Common myeloid progenitor, CD34-positive (primary cell): ENCODE measurements at regions not wholly inside any gene's neighbourhood (a gene's known extent, or its start where the extent isn't known, plus 50 kb on each side); places are given as distances from the start of the nearest gene placed in this dataset.

Experiments
- CTCF ChIA-PET: fragments of 350-600 bp; sonication (Branson Sonifier 250); formaldehyde crosslinking; loops from one replicate; lab custom pipeline; 2021; ENCODE audit warnings: antibody characterized with exemption; lab: Charles Lee
- POLR2A ChIA-PET: fragments of 350-600 bp; sonication (Branson Sonifier 250); formaldehyde crosslinking; loops from one replicate; lab custom pipeline; 2021; ENCODE audit warnings: antibody characterized with exemption; lab: Charles Lee
- DNase-seq, 3 donors: peaks; one replicate each; pipeline versions ENCODE4 v3.0.0 to v3.0.0-alpha.2; 2013
- H3K27ac ChIP-seq, 2 experiments: 1 replicate in 1 of 2; 2 replicates in 1 of 2; pipeline ENCODE4 v1.7.0; 2013; ENCODE audit warnings: inconsistent platforms in 2 of 2, low read length in 2 of 2, mild to moderate bottlenecking in 2 of 2, low read depth in 1 of 2, moderate library complexity in 1 of 2; ENCODE audit not compliant: severe bottlenecking in 2 of 2, insufficient read depth in 1 of 2, poor library complexity in 1 of 2
- H3K27me3 ChIP-seq, 5 experiments: replicated peaks in 2 of 5; 1 replicate in 3 of 5; 2 replicates in 2 of 5; pipeline versions ENCODE4 v1.6.1 to v1.7.0; 2013; ENCODE audit warnings: low read length in 4 of 5, mild to moderate bottlenecking in 2 of 5, moderate library complexity in 2 of 5, inconsistent platforms in 1 of 5; ENCODE audit not compliant: insufficient read depth in 5 of 5, control insufficient read depth in 4 of 5
- H3K36me3 ChIP-seq, 4 experiments: 1 replicate in 2 of 4; 2 replicates in 2 of 4; pipeline versions ENCODE4 v1.6.1 to v1.7.0; 2013; ENCODE audit warnings: low read length in 3 of 4, control low read depth in 1 of 4, mild to moderate bottlenecking in 1 of 4; ENCODE audit not compliant: control insufficient read depth in 4 of 4, insufficient read depth in 4 of 4
- H3K4me1 ChIP-seq, 4 experiments: 1 replicate in 3 of 4; 2 replicates in 1 of 4; pipeline versions ENCODE4 v1.6.1 to v1.7.1; 2013; ENCODE audit warnings: low read length in 3 of 4, mild to moderate bottlenecking in 3 of 4, control low read depth in 1 of 4, inconsistent platforms in 1 of 4, moderate library complexity in 1 of 4; ENCODE audit not compliant: control insufficient read depth in 4 of 4, insufficient read depth in 4 of 4; ENCODE audit errors: control extremely low read depth in 1 of 4
- H3K4me3 ChIP-seq, 7 experiments: 1 replicate in 4 of 7; 2 replicates in 3 of 7; pipeline versions ENCODE4 v1.5.1 to v1.7.0; 2013; ENCODE audit warnings: mild to moderate bottlenecking in 7 of 7, low read length in 6 of 7, moderate library complexity in 6 of 7, inconsistent platforms in 2 of 7, low read depth in 2 of 7, control low read depth in 1 of 7; ENCODE audit not compliant: insufficient read depth in 4 of 7, control insufficient read depth in 1 of 7; ENCODE audit errors: extremely low read depth in 1 of 7
- H3K9me3 ChIP-seq, 5 experiments: 1 replicate in 4 of 5; 2 replicates in 1 of 5; pipeline versions ENCODE4 v1.6.1 to v1.7.1; 2013; ENCODE audit warnings: low read length in 4 of 5, mild to moderate bottlenecking in 2 of 5, inconsistent platforms in 1 of 5, low read depth in 1 of 5, moderate library complexity in 1 of 5; ENCODE audit not compliant: control insufficient read depth in 4 of 5, insufficient read depth in 2 of 5; ENCODE audit errors: control extremely low read depth in 1 of 5
- WGBS: methylation state at CpG from one replicate; pipeline ENCODE4 v1.1.5; 2013; ENCODE audit not compliant: insufficient coverage; 5-methylcytosine and 5-hydroxymethylcytosine counted together

DNA sequence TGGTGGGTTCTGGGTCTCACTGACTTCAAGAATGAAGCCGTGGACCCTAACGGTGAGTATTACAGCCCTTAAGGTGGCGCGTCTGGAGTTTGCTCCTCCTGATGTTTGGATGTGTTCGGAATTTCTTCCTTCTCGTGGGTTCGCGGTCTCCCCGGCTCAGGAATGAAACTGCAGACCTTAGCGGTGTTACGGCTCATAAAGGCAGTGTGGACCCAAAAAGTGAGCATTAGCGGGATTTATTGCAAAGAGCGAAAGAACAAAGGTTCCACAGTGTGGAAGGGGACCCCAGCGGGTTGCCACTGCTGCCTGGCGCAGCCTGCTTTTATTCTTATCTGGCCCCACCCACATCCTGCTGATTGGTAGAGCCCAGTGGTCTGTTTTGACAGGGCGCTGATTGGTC is 420.5 kb upstream of the BCHE start:
- no peak overlapping the region for H3K27ac ChIP-seq
- H3K9me3 ChIP-seq, result peaks cover 0 to 5% (median 0%) of the 10 kb centered on the region in 5 experiments
- 98% methylated on average over 15 of the region's 16 CpGs for WGBS
- no peaks in the 10 kb centered on the region for H3K27me3 ChIP-seq
- H3K4me1 ChIP-seq, result no peaks in the 10 kb centered on the region
- H3K4me3 ChIP-seq, result no peak overlapping the region
- POLR2A ChIA-PET, result no interaction called here
- DNase-seq, result no peak
- CTCF ChIA-PET, result no interaction called here
- no peaks in the 10 kb centered on the region for H3K36me3 ChIP-seq

- Histone ChIP-seq H3K27ac (no peak overlapping the region), H3K9me3 (no peaks in the 10 kb centered on the region), H3K4me1 (no peaks in the 10 kb centered on the region), H3K36me3 (no peaks in the 10 kb centered on the region), H3K4me3 (no peak overlapping the region), H3K27me3 (no peaks in the 10 kb centered on the region)
- WGBS, result 90% methylated on average over 3 of the region's 3 CpGs
- DNase-seq, result no peak
- CTCF ChIA-PET, result no interaction called here
- POLR2A ChIA-PET, result no interaction called here
Observed at GRCh38 chr3:166248784-166249183, 411.6 kb upstream of the BCHE start.

DNA sequence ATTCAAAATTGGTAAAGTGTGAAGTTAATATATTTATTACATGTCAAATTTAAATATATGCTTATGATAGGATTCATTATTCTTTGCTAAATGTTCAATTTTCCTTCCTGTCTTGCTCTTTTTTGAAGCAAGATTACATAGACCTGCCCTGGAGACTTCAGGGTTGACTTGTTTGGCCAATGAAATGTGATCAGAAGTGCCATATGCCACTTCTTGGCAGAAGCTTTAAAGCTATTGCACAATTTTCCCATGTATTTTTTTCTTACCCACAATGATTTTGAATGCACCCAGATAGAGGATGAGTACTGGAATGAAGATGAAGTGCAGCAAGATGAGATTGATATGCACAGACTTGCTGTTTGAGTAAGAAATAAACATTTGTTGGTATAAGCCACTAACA is 406.3 kb upstream of the BCHE start:
- Histone ChIP-seq H3K9me3 (no peaks in the 10 kb centered on the region), H3K4me3 (no peak overlapping the region), H3K4me1 (no peaks in the 10 kb centered on the region), H3K36me3 (no peaks in the 10 kb centered on the region), H3K27ac (no peak overlapping the region), H3K27me3 (no peaks in the 10 kb centered on the region)
- POLR2A ChIA-PET, result no interaction called here
- no peak for DNase-seq
- CTCF ChIA-PET, result no interaction called here

GRCh38 chr3:166223120-166223519 is 385.9 kb upstream of the BCHE start:
- Histone ChIP-seq H3K4me1 (no peaks in the 10 kb centered on the region), H3K27ac (no peak overlapping the region), H3K4me3 (no peak overlapping the region), H3K36me3 (no peaks in the 10 kb centered on the region), H3K9me3 (peaks cover 0 to 4% (median 0%) of the 10 kb centered on the region in 5 experiments), H3K27me3 (no peaks in the 10 kb centered on the region)
- WGBS, result 100% methylated on average over 2 of the region's 3 CpGs
- POLR2A ChIA-PET, result no interaction called here
- CTCF ChIA-PET, result no interaction called here
- DNase-seq, result peak in 2 of 3 donors; percentile 11 to 41

- POLR2A ChIA-PET, result no interaction called here
- no peak overlapping the region for H3K27ac ChIP-seq
- H3K9me3 ChIP-seq, result no peaks in the 10 kb centered on the region
- CTCF ChIA-PET, result interaction anchor here (1.2 kb wide), 1 partner anchor 8 kb away, joined by 4 read pairs; no protein-coding TSS in a partner anchor
- no peaks in the 10 kb centered on the region for H3K36me3 ChIP-seq
- H3K4me1 ChIP-seq, result peaks cover 0 to 6% (median 4%) of the 10 kb centered on the region in 4 experiments
- WGBS, result 100% methylated on average over 3 of the region's 4 CpGs
- H3K27me3 ChIP-seq, result no peaks in the 10 kb centered on the region
- H3K4me3 ChIP-seq, result no peak overlapping the region
- DNase-seq, result no peak
Observed at GRCh38 chr3:166211451-166211850, 374.2 kb upstream of the BCHE start.

- CTCF ChIA-PET, result no interaction called here
- peak; percentile 27 to 66 (median 43) for DNase-seq
- WGBS, result no CpG with 5 or more reads among the region's 1 CpG
- Histone ChIP-seq H3K27me3 (no peaks in the 10 kb centered on the region), H3K27ac (no peak overlapping the region), H3K4me3 (no peak overlapping the region), H3K36me3 (no peaks in the 10 kb centered on the region), H3K9me3 (no peaks in the 10 kb centered on the region), H3K4me1 (peaks cover 0 to 6% (median 4%) of the 10 kb centered on the region in 4 experiments)
- POLR2A ChIA-PET, result no interaction called here
Observed at GRCh38 chr3:166209701-166210100, 372.5 kb upstream of the BCHE start.

DNA sequence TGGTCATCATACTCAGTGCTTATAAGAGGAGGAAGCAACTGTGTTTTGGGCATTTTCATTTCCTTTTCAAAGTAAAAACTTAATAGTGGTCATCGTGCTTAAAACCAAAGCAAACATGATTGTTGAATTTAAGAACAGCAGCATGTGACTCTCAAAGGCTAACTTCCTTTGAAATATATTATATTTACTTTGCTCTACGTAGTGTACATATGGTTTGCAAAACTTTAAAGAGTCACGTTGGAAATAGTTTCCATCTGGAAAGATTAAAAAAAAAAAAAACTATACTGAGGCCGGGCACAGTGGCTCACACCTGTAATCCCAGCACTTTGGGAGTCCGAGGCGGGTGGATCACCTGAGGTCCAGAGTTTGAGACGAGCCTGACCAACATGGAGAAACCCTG is 367.9 kb upstream of the BCHE start:
- no peaks in the 10 kb centered on the region for H3K36me3 ChIP-seq
- no peak overlapping the region for H3K4me3 ChIP-seq
- DNase-seq, result no peak
- H3K9me3 ChIP-seq, result peaks cover 0 to 4% (median 0%) of the 10 kb centered on the region in 5 experiments
- ChIA-PET POLR2A (no interaction called here), CTCF (no interaction called here)
- H3K27me3 ChIP-seq, result no peaks in the 10 kb centered on the region
- no peak overlapping the region for H3K27ac ChIP-seq
- 100% methylated on average over 4 of the region's 7 CpGs for WGBS
- H3K4me1 ChIP-seq, result peaks cover 0 to 6% (median 4%) of the 10 kb centered on the region in 4 experiments
